Cardiac fibroblast (primary cell): ENCODE measurements at regions not wholly inside any gene's neighbourhood (a gene's known extent, or its start where the extent isn't known, plus 50 kb on each side); places are given as distances from the start of the nearest gene placed in this dataset.

Source experiments
- DNase-seq, 2 donors: peaks; one replicate each; pipeline versions ENCODE4 v3.0.0 to v3.0.0-alpha.2; 2010; ENCODE audit warnings: low read depth in 2 of 2
- H3K4me3 ChIP-seq, 2 donors: replicated peaks in 1 of 2; 1 replicate in 1 of 2; 2 replicates in 1 of 2; pipeline ENCODE4 v1.5.1; 2011; ENCODE audit warnings: low read depth in 2 of 2, low read length in 2 of 2, mild to moderate bottlenecking in 2 of 2, moderate library complexity in 1 of 2
- TF ChIP-seq, protein P1 (sequence below): IDR thresholded peaks from one replicate; pipeline ENCODE4 v1.5.1; 2011; ENCODE audit warnings: low read depth, mild to moderate bottlenecking, low read length, inconsistent platforms

DNA sequence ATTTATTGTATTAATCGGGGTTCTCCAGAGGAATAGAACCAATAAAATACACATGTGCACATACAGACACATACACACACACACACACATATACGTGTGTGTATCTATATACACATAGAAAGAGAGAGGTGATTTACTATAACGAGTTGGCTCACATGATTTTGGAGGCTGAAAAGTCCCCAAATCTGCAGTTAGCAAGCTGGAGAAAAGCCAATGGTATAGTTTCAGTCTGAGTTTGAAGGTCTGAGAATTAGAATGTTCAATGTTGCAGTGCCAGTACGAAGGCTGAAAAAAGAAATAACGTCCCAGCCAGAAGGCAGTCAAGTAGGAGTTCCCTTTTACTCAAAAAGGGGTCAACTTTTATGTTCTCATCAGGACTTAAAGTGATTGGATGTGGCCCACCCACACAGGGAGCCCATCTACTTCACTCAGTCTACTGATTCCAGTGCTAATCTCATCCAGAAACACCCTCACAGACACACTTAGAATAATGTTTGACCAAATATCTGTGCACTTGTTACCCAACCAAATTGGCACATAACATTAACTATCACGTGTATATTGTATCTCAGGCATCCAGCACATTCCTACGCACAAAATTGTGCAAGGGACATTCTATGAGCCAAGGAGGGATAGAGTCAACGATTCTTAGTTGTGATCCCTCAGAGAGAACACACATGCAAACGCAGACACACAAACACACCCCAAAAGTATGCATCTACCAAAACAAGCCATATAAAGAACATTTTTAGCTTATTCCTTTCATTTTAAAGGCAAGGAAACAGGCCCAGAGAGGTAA lies 195.5 kb upstream of the DUSP10 start:
- TF ChIP-seq, protein P1, sequence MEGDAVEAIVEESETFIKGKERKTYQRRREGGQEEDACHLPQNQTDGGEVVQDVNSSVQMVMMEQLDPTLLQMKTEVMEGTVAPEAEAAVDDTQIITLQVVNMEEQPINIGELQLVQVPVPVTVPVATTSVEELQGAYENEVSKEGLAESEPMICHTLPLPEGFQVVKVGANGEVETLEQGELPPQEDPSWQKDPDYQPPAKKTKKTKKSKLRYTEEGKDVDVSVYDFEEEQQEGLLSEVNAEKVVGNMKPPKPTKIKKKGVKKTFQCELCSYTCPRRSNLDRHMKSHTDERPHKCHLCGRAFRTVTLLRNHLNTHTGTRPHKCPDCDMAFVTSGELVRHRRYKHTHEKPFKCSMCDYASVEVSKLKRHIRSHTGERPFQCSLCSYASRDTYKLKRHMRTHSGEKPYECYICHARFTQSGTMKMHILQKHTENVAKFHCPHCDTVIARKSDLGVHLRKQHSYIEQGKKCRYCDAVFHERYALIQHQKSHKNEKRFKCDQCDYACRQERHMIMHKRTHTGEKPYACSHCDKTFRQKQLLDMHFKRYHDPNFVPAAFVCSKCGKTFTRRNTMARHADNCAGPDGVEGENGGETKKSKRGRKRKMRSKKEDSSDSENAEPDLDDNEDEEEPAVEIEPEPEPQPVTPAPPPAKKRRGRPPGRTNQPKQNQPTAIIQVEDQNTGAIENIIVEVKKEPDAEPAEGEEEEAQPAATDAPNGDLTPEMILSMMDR, result no peak
- H3K4me3 ChIP-seq, result no peak overlapping the region
- DNase-seq, result no peak

GRCh38 chr1:221933814-221934213 lies 191.9 kb upstream of the DUSP10 start:
- H3K4me3 ChIP-seq, result no peak overlapping the region
- no peak for DNase-seq
- TF ChIP-seq, protein P1, result no peak

DNA sequence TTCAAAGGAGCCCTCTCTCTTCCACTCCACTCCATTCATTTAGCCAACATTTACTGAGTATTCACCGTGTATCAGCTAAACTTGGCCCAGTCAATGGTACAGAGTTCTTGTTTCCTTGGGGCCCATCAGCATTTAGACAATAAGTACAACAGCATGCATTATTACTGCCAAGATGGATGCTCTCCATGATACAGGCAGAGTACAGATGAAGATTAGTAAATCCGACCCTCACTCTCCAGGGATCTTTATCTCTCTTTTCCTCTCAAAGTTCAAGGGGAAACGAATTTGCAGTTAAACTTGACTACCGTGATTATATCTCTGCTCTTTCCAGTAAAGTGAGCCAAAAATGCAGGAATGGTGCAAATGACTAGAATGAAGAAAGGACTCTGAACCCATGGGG lies 184.6 kb upstream of the DUSP10 start:
- TF ChIP-seq, protein P1, result no peak
- H3K4me3 ChIP-seq, result no peak overlapping the region
- DNase-seq, result no peak

DNA sequence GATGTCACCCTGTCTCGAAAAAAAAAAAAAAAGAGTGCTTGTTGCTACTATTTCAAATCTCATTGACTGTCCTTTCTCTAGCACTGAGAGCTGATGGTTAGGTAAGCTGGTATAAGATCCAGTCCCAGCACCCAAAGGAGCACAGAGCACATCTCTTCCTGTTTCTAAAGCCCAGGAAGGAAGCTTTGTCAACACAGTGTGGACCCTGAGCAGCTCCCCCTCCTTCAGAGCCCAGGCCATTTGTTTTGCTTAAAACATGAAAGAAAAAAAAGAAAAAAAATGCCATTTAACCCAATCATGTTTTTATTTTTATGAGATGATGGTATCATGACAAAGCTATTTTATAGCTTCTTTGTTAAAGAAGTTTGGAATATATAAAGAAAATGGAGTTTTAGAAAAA lies 184.1 kb upstream of the DUSP10 start:
- TF ChIP-seq, protein P1, result no peak
- no peak for DNase-seq
- no peak overlapping the region for H3K4me3 ChIP-seq

GRCh38 chr1:221923929-221924598 lies 182.2 kb upstream of the DUSP10 start:
- TF ChIP-seq, protein P1, result no peak
- peak in 1 of 2 donors; percentile 9 for DNase-seq

GRCh38 chr1:221921936-221922335 lies 180.0 kb upstream of the DUSP10 start:
- no peak overlapping the region for H3K4me3 ChIP-seq
- TF ChIP-seq, protein P1, result no peak
- DNase-seq, result peak in 1 of 2 donors; percentile 9

More at GRCh38 chr1:221923929-221924598, 182.2 kb upstream of the DUSP10 start:
- H3K4me3 ChIP-seq, result no peak overlapping the region
